Caco-2 (cell line): ENCODE measurements at regions not wholly inside any gene's neighbourhood (a gene's known extent, or its start where the extent isn't known, plus 50 kb on each side); places are given as distances from the start of the nearest gene placed in this dataset.

ENCODE experiments used
- BruUV-seq: library from RNA; stranded (reverse); fragments of 400-500 nt; replicated peaks from 2 replicates; lab custom pipeline; 2021; lab: Mats Ljungman, UMichigan
- CTCF ChIA-PET: fragments of 300-600 bp; sonication (Branson Sonifier 250); formaldehyde crosslinking; loops from one replicate; lab custom pipeline; 2022; ENCODE audit warnings: antibody characterized with exemption; lab: Charles Lee
- POLR2A ChIA-PET: fragments of 300-600 bp; sonication (Branson Sonifier 250); formaldehyde crosslinking; loops from one replicate; lab custom pipeline; 2022; ENCODE audit warnings: antibody characterized with exemption; lab: Charles Lee
- DNase-seq, 2 experiments: peaks; one replicate each; pipeline versions ENCODE4 v3.0.0 to v3.0.0-alpha.2; 2020 to 2022
- H3K27me3 ChIP-seq: replicated peaks from 2 replicates; pipeline ENCODE4 v1.6.0; 2011; ENCODE audit warnings: low read length; ENCODE audit not compliant: control insufficient read depth, insufficient read depth
- H3K36me3 ChIP-seq: 2 replicates; pipeline ENCODE4 v1.5.1; 2011; ENCODE audit warnings: low read length; ENCODE audit not compliant: control insufficient read depth, insufficient read depth
- H3K4me1 ChIP-seq: fragments of 250-450 bp; sonication (Bioruptor Pico); 2 replicates; pipeline ENCODE4 v1.5.1; 2020; ENCODE audit warnings: mild to moderate bottlenecking
- H3K4me3 ChIP-seq: 2 replicates; pipeline ENCODE4 v1.5.1; 2011; ENCODE audit warnings: low read depth, mild to moderate bottlenecking, control low read depth, low read length
- H3K9me3 ChIP-seq: fragments of 250-450 bp; sonication (Bioruptor Pico); 2 replicates; pipeline ENCODE4 v1.5.1; 2020; ENCODE audit warnings: mild to moderate bottlenecking, moderate library complexity
- H3K27ac Mint-ChIP-seq: one replicate; pipeline ENCODE4 v1.8.0; 2022; ENCODE audit warnings: mixed read lengths; ENCODE audit not compliant: unreplicated experiment
- H3K27me3 Mint-ChIP-seq: one replicate; pipeline ENCODE4 v1.8.0; 2022; ENCODE audit warnings: mixed read lengths; ENCODE audit not compliant: insufficient read depth, unreplicated experiment
- H3K36me3 Mint-ChIP-seq: one replicate; pipeline ENCODE4 v1.8.0; 2022; ENCODE audit warnings: mild to moderate bottlenecking, mixed read lengths; ENCODE audit not compliant: insufficient read depth, unreplicated experiment
- H3K4me1 Mint-ChIP-seq: one replicate; pipeline ENCODE4 v1.8.0; 2022; ENCODE audit warnings: low read depth, mixed read lengths; ENCODE audit not compliant: unreplicated experiment
- H3K4me3 Mint-ChIP-seq: one replicate; pipeline ENCODE4 v1.8.0; 2022; ENCODE audit warnings: mild to moderate bottlenecking, moderate library complexity, mixed read lengths; ENCODE audit not compliant: unreplicated experiment
- H3K9me3 Mint-ChIP-seq: one replicate; pipeline ENCODE4 v1.8.0; 2022; ENCODE audit warnings: mixed read lengths; ENCODE audit not compliant: unreplicated experiment
- CTCF ChIP-seq, 2 experiments: fragments of 200-600 bp in 1 of 2; IDR thresholded peaks; 1 replicate in 1 of 2; 2 replicates in 1 of 2; pipeline versions ENCODE4 v1.5.1 to v1.8.0; 2011 to 2022; ENCODE audit warnings: antibody characterized with exemption in 1 of 2, control low read depth in 1 of 2, inconsistent platforms in 1 of 2, low read depth in 1 of 2, low read length in 1 of 2, mild to moderate bottlenecking in 1 of 2, moderate library complexity in 1 of 2; ENCODE audit not compliant: insufficient read depth in 1 of 2, severe bottlenecking in 1 of 2, unreplicated experiment in 1 of 2
- intact Hi-C: fragments of 100-400 bp; cut with micrococcal nuclease; formaldehyde crosslinking; loops from one replicate; pipeline ENCODE4 v1.10.0; 2022; ENCODE audit not compliant: unreplicated experiment

GRCh38 chr18:73246763-73247162, 379.0 kb upstream of the NETO1 start:
- no peaks in the 10 kb centered on the region for H3K4me1 ChIP-seq
- no peak overlapping the region for H3K4me3 Mint-ChIP-seq
- H3K4me3 ChIP-seq = no peak overlapping the region
- H3K27me3 ChIP-seq = no peaks in the 10 kb centered on the region
- no peaks in the 10 kb centered on the region for H3K9me3 ChIP-seq
- TF ChIP-seq CTCF (IDR thresholded peaks at IDR 0.05; ENCODE audit: insufficient read depth in 1 of 2, low read depth in 1 of 2, low read length in 1 of 2, severe bottlenecking in 1 of 2, unreplicated experiment in 1 of 2) = no peak
- POLR2A ChIA-PET = no interaction called here
- H3K9me3 Mint-ChIP-seq = no peaks in the 10 kb centered on the region
- intact Hi-C loops = no loop called here
- no TSS peak for BruUV-seq
- no peaks in the 10 kb centered on the region for H3K36me3 Mint-ChIP-seq
- CTCF ChIA-PET = no interaction called here
- H3K27me3 Mint-ChIP-seq = no peaks in the 10 kb centered on the region
- H3K36me3 ChIP-seq = no peaks in the 10 kb centered on the region
- no peaks in the 10 kb centered on the region for H3K4me1 Mint-ChIP-seq
- H3K27ac Mint-ChIP-seq = no peak overlapping the region
- DNase-seq = no peak

GRCh38 chr18:73245345-73245744, 377.6 kb upstream of the NETO1 start:
- BruUV-seq = no TSS peak
- Mint-ChIP-seq H3K4me3 (no peak overlapping the region), H3K27me3 (no peaks in the 10 kb centered on the region), H3K36me3 (no peaks in the 10 kb centered on the region), H3K9me3 (no peaks in the 10 kb centered on the region), H3K4me1 (no peaks in the 10 kb centered on the region), H3K27ac (no peak overlapping the region)
- CTCF ChIA-PET = no interaction called here
- POLR2A ChIA-PET = no interaction called here
- Histone ChIP-seq H3K9me3 (no peaks in the 10 kb centered on the region), H3K27me3 (no peaks in the 10 kb centered on the region), H3K4me3 (no peak overlapping the region), H3K4me1 (no peaks in the 10 kb centered on the region), H3K36me3 (no peaks in the 10 kb centered on the region)
- TF ChIP-seq CTCF (IDR thresholded peaks at IDR 0.05; ENCODE audit: insufficient read depth in 1 of 2, low read depth in 1 of 2, low read length in 1 of 2, severe bottlenecking in 1 of 2, unreplicated experiment in 1 of 2) = no peak
- DNase-seq = no peak
- intact Hi-C loops = no loop called here

- POLR2A ChIA-PET = no interaction called here
- no peak overlapping the region for H3K4me3 Mint-ChIP-seq
- TF ChIP-seq CTCF (IDR thresholded peaks at IDR 0.05; ENCODE audit: insufficient read depth in 1 of 2, low read depth in 1 of 2, low read length in 1 of 2, severe bottlenecking in 1 of 2, unreplicated experiment in 1 of 2) = no peak
- Histone ChIP-seq H3K4me3 (no peak overlapping the region), H3K36me3 (no peaks in the 10 kb centered on the region), H3K4me1 (no peaks in the 10 kb centered on the region), H3K27me3 (no peaks in the 10 kb centered on the region), H3K9me3 (no peaks in the 10 kb centered on the region)
- BruUV-seq = no TSS peak
- intact Hi-C loops = no loop called here
- no peaks in the 10 kb centered on the region for H3K9me3 Mint-ChIP-seq
- no peaks in the 10 kb centered on the region for H3K36me3 Mint-ChIP-seq
- CTCF ChIA-PET = no interaction called here
- H3K27ac Mint-ChIP-seq = no peak overlapping the region
- H3K4me1 Mint-ChIP-seq = no peaks in the 10 kb centered on the region
- no peaks in the 10 kb centered on the region for H3K27me3 Mint-ChIP-seq
- no peak for DNase-seq
These were observed 376.6 kb upstream of the NETO1 start for GRCh38 chr18:73244401-73244800.
